ENCODE measurements at regions not wholly inside any gene's neighbourhood (a gene's known extent, or its start where the extent isn't known, plus 50 kb on each side); places are given as distances from the start of the nearest gene placed in this dataset.

- no peak overlapping the region for H2AFZ ChIP-seq (ENCODE audit: low read length)
- FAIRE-seq = no peak
- H3K79me2 ChIP-seq (ENCODE audit: insufficient read depth, low read length) = no peaks in the 10 kb centered on the region
- ChIA-PET POLR2A (no interaction called here), CTCF (ENCODE audit: low intra/inter-chr PET ratio, low total read pairs) (no interaction called here)
- no peaks in the 10 kb centered on the region for H3K4me1 ChIP-seq (ENCODE audit: insufficient read depth, low read length)
- no peak for DNase-seq (ENCODE audit: low spot score)
- no peaks in the 10 kb centered on the region for H3K9me3 ChIP-seq (ENCODE audit: low read length)
- no peak overlapping the region for H3K9ac ChIP-seq (ENCODE audit: insufficient read depth, low read depth, low read length)
- no peak for ATAC-seq
- in situ Hi-C loops (cut with HindIII; ENCODE audit: extremely low pct_ligation_motif_present, low pct_unique_long_range_greater_than_20kb) = no loop called here
- 38% methylated on average over 2 of the region's 2 CpGs for WGBS (ENCODE audit: low lambda C conversion rate)
- H3K27me3 ChIP-seq (ENCODE audit: control insufficient read depth in 1 of 2, insufficient read depth in 2 of 2, low read length in 2 of 2) = no peaks in the 10 kb centered on the region
- no peaks in the 10 kb centered on the region for H4K20me1 ChIP-seq (ENCODE audit: insufficient read depth, low read length)
- no peak overlapping the region for H3K27ac ChIP-seq (ENCODE audit: extremely low read length, insufficient read depth, low read length)
- no peak overlapping the region for H3K4me2 ChIP-seq (ENCODE audit: low read depth, low read length)
- intact Hi-C loops (cut with micrococcal nuclease; ENCODE audit: unreplicated experiment) = no loop called here
- TF ChIP-seq ZHX1 (CRISPR knock-in tag; IDR thresholded peaks at IDR 0.05; ENCODE audit: low read depth) = no peak
- TF ChIP-seq THYN1 (CRISPR knock-in tag; IDR thresholded peaks at IDR 0.05; ENCODE audit: borderline replicate concordance, low read depth) = no peak
- TF ChIP-seq TOE1 (CRISPR knock-in tag; IDR thresholded peaks at IDR 0.05) = no peak
- TF ChIP-seq ZNF816 (CRISPR knock-in tag; IDR thresholded peaks at IDR 0.05; ENCODE audit: borderline replicate concordance) = no peak
- TF ChIP-seq HOXA5 (CRISPR knock-in tag; IDR thresholded peaks at IDR 0.05) = no peak
- TF ChIP-seq MBNL3 (CRISPR knock-in tag; conservative IDR thresholded peaks at IDR 0.05) = no peak
- no peak for TF ChIP-seq ZBTB44 (CRISPR knock-in tag; IDR thresholded peaks at IDR 0.05)
- no peak for TF ChIP-seq ZFP1 (CRISPR knock-in tag; IDR thresholded peaks at IDR 0.05)
- no peak overlapping the region for H3K4me3 ChIP-seq (replicated peaks in 1 of 3; ENCODE audit: insufficient read depth in 1 of 3, low read depth in 2 of 3, low read length in 3 of 3)
- no peaks in the 10 kb centered on the region for H3K36me3 ChIP-seq (replicated peaks in 1 of 2; ENCODE audit: control insufficient read depth in 1 of 2, insufficient read depth in 2 of 2, low read length in 2 of 2)
- BruUV-seq (replicated peaks) = no TSS peak
Observed at GRCh38 chr2:67872481-67872880, 190.3 kb downstream of the C1D start.
